ENCODE measurements at regions not wholly inside any gene's neighbourhood (a gene's known extent, or its start where the extent isn't known, plus 50 kb on each side); places are given as distances from the start of the nearest gene placed in this dataset.

- TF ChIP-seq, protein P1, sequence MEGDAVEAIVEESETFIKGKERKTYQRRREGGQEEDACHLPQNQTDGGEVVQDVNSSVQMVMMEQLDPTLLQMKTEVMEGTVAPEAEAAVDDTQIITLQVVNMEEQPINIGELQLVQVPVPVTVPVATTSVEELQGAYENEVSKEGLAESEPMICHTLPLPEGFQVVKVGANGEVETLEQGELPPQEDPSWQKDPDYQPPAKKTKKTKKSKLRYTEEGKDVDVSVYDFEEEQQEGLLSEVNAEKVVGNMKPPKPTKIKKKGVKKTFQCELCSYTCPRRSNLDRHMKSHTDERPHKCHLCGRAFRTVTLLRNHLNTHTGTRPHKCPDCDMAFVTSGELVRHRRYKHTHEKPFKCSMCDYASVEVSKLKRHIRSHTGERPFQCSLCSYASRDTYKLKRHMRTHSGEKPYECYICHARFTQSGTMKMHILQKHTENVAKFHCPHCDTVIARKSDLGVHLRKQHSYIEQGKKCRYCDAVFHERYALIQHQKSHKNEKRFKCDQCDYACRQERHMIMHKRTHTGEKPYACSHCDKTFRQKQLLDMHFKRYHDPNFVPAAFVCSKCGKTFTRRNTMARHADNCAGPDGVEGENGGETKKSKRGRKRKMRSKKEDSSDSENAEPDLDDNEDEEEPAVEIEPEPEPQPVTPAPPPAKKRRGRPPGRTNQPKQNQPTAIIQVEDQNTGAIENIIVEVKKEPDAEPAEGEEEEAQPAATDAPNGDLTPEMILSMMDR (conservative IDR thresholded peaks at IDR 0.05 in 1 of 2, IDR thresholded peaks at IDR 0.05 in 1 of 2; ENCODE audit: extremely low read depth in 1 of 2, insufficient read depth in 1 of 2, low read depth in 1 of 2, low read length in 2 of 2) = no peak
- no peak for TF ChIP-seq EZH2 (IDR thresholded peaks at IDR 0.05; ENCODE audit: borderline replicate concordance, low read length)
Measured at GRCh38 chr16:9402293-9402860, 310.9 kb downstream of the HAPSTR1 start.
